Esophagus muscularis mucosa (tissue), 3 donors: ENCODE measurements at regions not wholly inside any gene's neighbourhood (a gene's known extent, or its start where the extent isn't known, plus 50 kb on each side); places are given as distances from the start of the nearest gene placed in this dataset.

Source experiments
- CTCF ChIP-seq, 3 experiments: fragments of 200-600 bp in 2 of 3; fragments of 450-650 bp in 1 of 3; sonication (generic) in 2 of 3; IDR thresholded peaks; one replicate each; pipeline ENCODE4 v1.5.1; 2017 to 2019; ENCODE audit warnings: antibody characterized with exemption in 3 of 3, mild to moderate bottlenecking in 2 of 3, moderate library complexity in 1 of 3
- POLR2AphosphoS5 ChIP-seq, 2 donors: sonication (generic); formaldehyde crosslinking; IDR thresholded peaks; one replicate each; pipeline ENCODE4 v1.6.1; 2017; ENCODE audit warnings: antibody characterized with exemption in 2 of 2

- TF ChIP-seq CTCF (IDR thresholded peaks at IDR 0.05): no peak
- TF ChIP-seq POLR2AphosphoS5 (IDR thresholded peaks at IDR 0.05): no peak
Observed at GRCh38 chr12:24379433-24379832, 430.0 kb upstream of the SOX5 start.
